Osteocyte (in vitro differentiated cells): ENCODE measurements at regions not wholly inside any gene's neighbourhood (a gene's known extent, or its start where the extent isn't known, plus 50 kb on each side); places are given as distances from the start of the nearest gene placed in this dataset.

Experiments
- DNase-seq: peaks from one replicate; pipeline ENCODE4 v3.0.0; 2021; ENCODE audit warnings: mixed read lengths; ENCODE audit not compliant: unreplicated experiment; ENCODE audit errors: extremely low spot score
- H3K27ac Mint-ChIP-seq: one replicate; pipeline ENCODE4 v1.8.0; 2021; ENCODE audit warnings: mild to moderate bottlenecking, mixed read lengths; ENCODE audit not compliant: unreplicated experiment
- H3K27me3 Mint-ChIP-seq: one replicate; pipeline ENCODE4 v1.8.0; 2021; ENCODE audit warnings: mixed read lengths; ENCODE audit not compliant: unreplicated experiment
- H3K36me3 Mint-ChIP-seq: one replicate; pipeline ENCODE4 v1.8.0; 2021; ENCODE audit warnings: mixed read lengths; ENCODE audit not compliant: unreplicated experiment
- H3K4me1 Mint-ChIP-seq: one replicate; pipeline ENCODE4 v1.8.0; 2021; ENCODE audit warnings: mixed read lengths; ENCODE audit not compliant: unreplicated experiment
- H3K4me3 Mint-ChIP-seq: one replicate; pipeline ENCODE4 v1.8.0; 2021; ENCODE audit warnings: mild to moderate bottlenecking, moderate library complexity, mixed read lengths; ENCODE audit not compliant: unreplicated experiment
- H3K9me3 Mint-ChIP-seq: one replicate; pipeline ENCODE4 v1.8.0; 2021; ENCODE audit warnings: mixed read lengths; ENCODE audit not compliant: unreplicated experiment
- TF ChIP-seq, protein P1 (sequence below): fragments of 200-600 bp; sonication (generic); IDR thresholded peaks from 2 replicates; pipeline ENCODE4 v1.5.0; 2021; ENCODE audit warnings: antibody characterized with exemption, mild to moderate bottlenecking, moderate library complexity

DNA sequence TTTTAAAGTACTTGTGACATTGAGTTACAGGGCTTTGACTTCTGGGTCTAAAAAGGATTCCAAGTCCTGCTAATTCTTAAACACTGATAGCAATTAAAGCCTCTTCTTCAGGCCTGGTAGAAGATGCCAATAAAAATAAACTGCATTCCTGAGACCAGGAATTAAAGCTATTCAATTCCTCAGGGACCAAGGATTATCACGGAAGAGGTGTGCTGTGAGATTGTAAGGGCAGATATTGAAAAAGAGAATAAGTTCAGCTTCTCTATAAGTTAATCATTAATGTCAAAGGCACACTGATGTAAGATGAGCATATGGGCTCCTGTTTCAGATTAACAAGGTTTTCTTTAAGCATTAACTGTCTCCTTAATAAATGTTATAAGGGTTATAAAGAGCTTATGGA lies 611.3 kb downstream of the SI start:
- H3K27ac Mint-ChIP-seq: no peak overlapping the region
- H3K36me3 Mint-ChIP-seq: peaks cover 3% of the 10 kb centered on the region
- H3K4me1 Mint-ChIP-seq: peaks cover 34% of the 10 kb centered on the region
- H3K4me3 Mint-ChIP-seq: no peak overlapping the region
- TF ChIP-seq, protein P1, sequence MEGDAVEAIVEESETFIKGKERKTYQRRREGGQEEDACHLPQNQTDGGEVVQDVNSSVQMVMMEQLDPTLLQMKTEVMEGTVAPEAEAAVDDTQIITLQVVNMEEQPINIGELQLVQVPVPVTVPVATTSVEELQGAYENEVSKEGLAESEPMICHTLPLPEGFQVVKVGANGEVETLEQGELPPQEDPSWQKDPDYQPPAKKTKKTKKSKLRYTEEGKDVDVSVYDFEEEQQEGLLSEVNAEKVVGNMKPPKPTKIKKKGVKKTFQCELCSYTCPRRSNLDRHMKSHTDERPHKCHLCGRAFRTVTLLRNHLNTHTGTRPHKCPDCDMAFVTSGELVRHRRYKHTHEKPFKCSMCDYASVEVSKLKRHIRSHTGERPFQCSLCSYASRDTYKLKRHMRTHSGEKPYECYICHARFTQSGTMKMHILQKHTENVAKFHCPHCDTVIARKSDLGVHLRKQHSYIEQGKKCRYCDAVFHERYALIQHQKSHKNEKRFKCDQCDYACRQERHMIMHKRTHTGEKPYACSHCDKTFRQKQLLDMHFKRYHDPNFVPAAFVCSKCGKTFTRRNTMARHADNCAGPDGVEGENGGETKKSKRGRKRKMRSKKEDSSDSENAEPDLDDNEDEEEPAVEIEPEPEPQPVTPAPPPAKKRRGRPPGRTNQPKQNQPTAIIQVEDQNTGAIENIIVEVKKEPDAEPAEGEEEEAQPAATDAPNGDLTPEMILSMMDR: no peak
- DNase-seq: no peak
- H3K9me3 Mint-ChIP-seq: peaks cover 29% of the 10 kb centered on the region
- no peaks in the 10 kb centered on the region for H3K27me3 Mint-ChIP-seq

DNA sequence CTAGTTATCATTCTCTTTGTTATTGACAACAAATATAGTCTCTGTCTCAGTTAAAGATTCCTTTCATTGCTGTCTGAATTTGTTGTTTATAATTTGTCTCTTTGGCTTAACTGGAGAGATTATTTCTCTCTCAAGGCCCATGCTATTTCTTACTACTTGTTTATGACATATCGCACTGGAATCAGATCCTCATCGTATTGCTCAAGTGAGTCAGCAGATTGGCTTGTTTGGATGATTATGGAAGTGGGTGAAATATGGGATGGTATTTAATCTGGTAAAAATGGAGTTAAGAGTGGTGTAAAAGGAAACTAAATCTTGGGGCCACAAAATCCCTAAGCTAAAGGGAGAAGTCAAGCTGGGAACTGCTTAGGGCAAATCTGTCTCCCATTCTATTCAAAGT lies 613.1 kb downstream of the SI start:
- H3K4me3 Mint-ChIP-seq: no peak overlapping the region
- peaks cover 37% of the 10 kb centered on the region for H3K4me1 Mint-ChIP-seq
- H3K27ac Mint-ChIP-seq: peak overlapping the region; percentile 73
- TF ChIP-seq, protein P1: no peak
- no peaks in the 10 kb centered on the region for H3K27me3 Mint-ChIP-seq
- DNase-seq: no peak
- H3K36me3 Mint-ChIP-seq: peaks cover 4% of the 10 kb centered on the region
- H3K9me3 Mint-ChIP-seq: peaks cover 30% of the 10 kb centered on the region

DNA sequence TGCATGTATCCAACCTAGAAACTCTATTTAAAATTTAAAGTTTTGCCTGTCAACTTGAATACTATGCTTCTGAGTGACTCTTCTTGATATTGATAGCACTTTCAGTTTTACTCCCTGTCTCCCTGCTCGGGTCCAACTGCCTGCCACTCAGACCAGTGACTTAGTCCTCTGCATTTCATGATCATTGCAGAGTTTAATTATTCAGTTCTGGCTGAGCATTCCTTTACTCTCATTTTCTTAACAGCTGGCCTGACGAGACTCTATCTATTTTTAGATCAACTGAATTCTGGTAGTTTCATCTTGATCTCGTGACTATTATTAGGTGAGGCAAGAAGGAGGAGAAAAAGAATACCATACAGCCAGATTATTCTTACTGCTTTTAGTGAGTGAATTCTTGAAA lies 617.4 kb downstream of the SI start:
- TF ChIP-seq, protein P1: no peak
- no peaks in the 10 kb centered on the region for H3K27me3 Mint-ChIP-seq
- no peak for DNase-seq
- peak overlapping the region; percentile 11 for H3K4me3 Mint-ChIP-seq
- peak overlapping the region; percentile 85 for H3K27ac Mint-ChIP-seq
- H3K36me3 Mint-ChIP-seq: peaks cover 7% of the 10 kb centered on the region
- H3K9me3 Mint-ChIP-seq: peaks cover 25% of the 10 kb centered on the region
- peaks cover 36% of the 10 kb centered on the region for H3K4me1 Mint-ChIP-seq

DNA sequence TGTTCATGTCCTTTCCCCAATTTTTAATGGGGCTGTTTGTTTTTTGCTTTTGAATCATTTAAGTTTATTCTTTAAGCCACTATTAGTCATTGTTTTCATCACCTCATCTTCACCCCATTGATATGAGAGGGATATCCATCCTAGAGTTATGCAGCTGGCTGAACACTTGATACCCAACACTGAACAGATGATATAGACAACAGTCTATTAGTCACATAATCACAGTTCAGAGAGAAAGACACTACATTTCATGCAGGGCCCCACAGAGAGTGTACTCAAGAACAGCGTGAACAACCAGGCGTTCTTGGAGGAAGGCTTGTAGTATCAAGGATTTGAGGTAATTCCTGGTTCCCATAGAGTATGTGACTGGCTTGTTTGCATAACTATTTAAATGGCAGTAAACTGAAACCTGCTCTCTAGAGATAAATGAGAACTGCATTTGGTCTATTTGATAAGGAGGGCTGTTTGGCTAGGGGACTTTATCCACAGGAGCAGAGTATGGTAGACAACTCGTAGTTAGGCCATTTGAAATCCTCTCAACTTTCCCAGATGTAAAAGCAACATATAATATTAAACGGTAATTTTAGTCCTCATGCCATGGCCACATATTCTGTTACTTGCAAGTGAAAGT lies 618.7 kb downstream of the SI start:
- no peak for DNase-seq
- peaks cover 18% of the 10 kb centered on the region for H3K9me3 Mint-ChIP-seq
- H3K36me3 Mint-ChIP-seq: peaks cover 7% of the 10 kb centered on the region
- H3K27me3 Mint-ChIP-seq: no peaks in the 10 kb centered on the region
- H3K27ac Mint-ChIP-seq: peak overlapping the region; percentile 50
- TF ChIP-seq, protein P1: no peak
- peaks cover 27% of the 10 kb centered on the region for H3K4me1 Mint-ChIP-seq
- no peak overlapping the region for H3K4me3 Mint-ChIP-seq

DNA sequence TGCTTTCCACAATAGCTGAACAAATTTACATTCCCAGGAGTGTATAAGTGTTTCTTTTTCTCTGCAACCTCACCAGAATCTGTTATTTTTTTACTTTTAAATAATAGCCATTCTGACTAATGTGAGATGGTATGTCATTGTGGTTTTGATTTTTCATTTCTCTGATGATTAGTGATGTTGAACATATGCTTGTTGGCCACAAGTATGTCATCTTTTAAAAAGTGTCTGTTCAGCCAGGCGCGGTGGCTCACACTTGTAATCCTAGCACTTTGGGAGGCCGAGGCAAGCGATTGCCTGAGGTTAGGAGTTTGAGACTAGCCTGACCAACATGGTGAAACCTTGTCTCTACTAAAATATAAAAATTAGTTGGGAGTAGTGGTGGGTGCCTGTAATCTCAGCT lies 619.3 kb downstream of the SI start:
- Mint-ChIP-seq H3K27ac (peak overlapping the region; percentile 81), H3K4me1 (peaks cover 29% of the 10 kb centered on the region), H3K36me3 (peaks cover 7% of the 10 kb centered on the region), H3K27me3 (no peaks in the 10 kb centered on the region), H3K4me3 (no peak overlapping the region), H3K9me3 (peaks cover 18% of the 10 kb centered on the region)
- no peak for DNase-seq
- TF ChIP-seq, protein P1: no peak
